GM12878 (cell line): ENCODE measurements at regions not wholly inside any gene's neighbourhood (a gene's known extent, or its start where the extent isn't known, plus 50 kb on each side); places are given as distances from the start of the nearest gene placed in this dataset.

ENCODE experiments used
- ATAC-seq: fragments of 200-7000 bp; cut with Tn5 transposase; 3 replicates; pipeline ENCODE4 v1.9.1; 2020; ENCODE audit warnings: mild to moderate bottlenecking, moderate library complexity
- BruUV-seq: library from RNA; stranded (reverse); fragments of 400-500 nt; replicated peaks from 2 replicates; lab custom pipeline; 2021; lab: Mats Ljungman, UMichigan
- CTCF ChIA-PET: fragments of 300-600 bp; sonication (Branson Sonifier 250); formaldehyde crosslinking; extraction: SDS; loops from one replicate; lab custom pipeline; 2021; ENCODE audit warnings: inconsistent platforms; lab: Yijun Ruan, JAX
- POLR2A ChIA-PET: fragments of 350-600 bp; formaldehyde crosslinking; extraction: SDS; loops from one replicate; lab custom pipeline; 2021; ENCODE audit warnings: inconsistent platforms; lab: Charles Lee
- RAD21 ChIA-PET: fragments of 300-600 bp; sonication (Branson Sonifier 250); formaldehyde crosslinking; loops from one replicate; lab custom pipeline; 2023; ENCODE audit warnings: antibody characterized with exemption; ENCODE audit not compliant: unreplicated experiment; lab: Charles Lee
- SMC1A ChIA-PET: fragments of 300-600 bp; sonication (Branson Sonifier 250); formaldehyde crosslinking; loops from one replicate; lab custom pipeline; 2023; ENCODE audit not compliant: unreplicated experiment, uncharacterized antibody; lab: Charles Lee
- DNase-seq: peaks from one replicate; pipeline ENCODE4 v3.0.0-alpha.2; 2011; ENCODE audit warnings: low read depth, low spot score
- FAIRE-seq: peaks from 3 replicates; lab custom pipeline; 2011; peaks lifted over from hg19 to GRCh38; lab: Jason Lieb, UNC
- H2AFZ ChIP-seq: 2 replicates; pipeline ENCODE4 v1.6.0; 2011; ENCODE audit warnings: low read depth, low read length, control low read depth; ENCODE audit not compliant: control insufficient read depth
- H3K27ac ChIP-seq: 2 replicates; pipeline ENCODE4 v1.5.1; 2011; ENCODE audit warnings: control low read depth; ENCODE audit not compliant: control insufficient read depth, insufficient read depth
- H3K27me3 ChIP-seq, 2 experiments: replicated peaks in 1 of 2; 2 replicates each; pipeline versions ENCODE4 v1.6.0 to v1.6.1; 2011; ENCODE audit warnings: low read length in 1 of 2; ENCODE audit not compliant: control insufficient read depth in 2 of 2, insufficient read depth in 2 of 2
- H3K36me3 ChIP-seq, 2 experiments: 2 replicates each; pipeline ENCODE4 v1.5.1; 2011; ENCODE audit warnings: low read length in 1 of 2; ENCODE audit not compliant: control insufficient read depth in 2 of 2, insufficient read depth in 2 of 2
- H3K4me1 ChIP-seq: 2 replicates; pipeline ENCODE4 v1.6.1; 2011; ENCODE audit warnings: mild to moderate bottlenecking, low read length, moderate library complexity, mixed read lengths; ENCODE audit not compliant: control insufficient read depth, insufficient read depth
- H3K4me2 ChIP-seq: 2 replicates; pipeline ENCODE4 v1.6.0; 2011; ENCODE audit warnings: control low read depth; ENCODE audit not compliant: control insufficient read depth, insufficient read depth
- H3K4me3 ChIP-seq: fragments of 200-600 bp; sonication (generic); 2 replicates; pipeline ENCODE4 v1.5.1; 2016
- H3K79me2 ChIP-seq: 2 replicates; pipeline ENCODE4 v1.6.0; 2011; ENCODE audit warnings: low read length; ENCODE audit not compliant: control insufficient read depth, insufficient read depth
- H3K9ac ChIP-seq: 2 replicates; pipeline ENCODE4 v1.8.0; 2011; ENCODE audit warnings: low read length, control low read depth, mixed read lengths; ENCODE audit not compliant: control insufficient read depth, insufficient read depth
- H3K9me3 ChIP-seq: replicated peaks from 3 replicates; pipeline ENCODE4 v1.5.1; 2011; ENCODE audit warnings: mild to moderate bottlenecking, low read length; ENCODE audit not compliant: control insufficient read depth, insufficient read depth
- H4K20me1 ChIP-seq: 2 replicates; pipeline ENCODE4 v1.6.0; 2011; ENCODE audit not compliant: control insufficient read depth, insufficient read depth
- BACH1 ChIP-seq: fragments of 450-650 bp; IDR thresholded peaks from 2 replicates; pipeline ENCODE4 v1.6.1; 2017; ENCODE audit warnings: mild to moderate bottlenecking, borderline replicate concordance
- CREM ChIP-seq: IDR thresholded peaks from 2 replicates; pipeline ENCODE4 v1.6.1; 2014; ENCODE audit warnings: antibody characterized with exemption, low read depth
- IKZF1 ChIP-seq: fragments of 450-650 bp; conservative IDR thresholded peaks from 2 replicates; pipeline ENCODE4 v1.6.1; 2017; ENCODE audit warnings: antibody characterized with exemption, mild to moderate bottlenecking
- RAD51 ChIP-seq: fragments of 450-650 bp; IDR thresholded peaks from 2 replicates; pipeline ENCODE4 v1.6.1; 2016; ENCODE audit warnings: moderate library complexity, mild to moderate bottlenecking, inconsistent platforms
- SUPT20H ChIP-seq: IDR thresholded peaks from 2 replicates; pipeline ENCODE4 v1.6.1; 2011; ENCODE audit warnings: low read depth, mild to moderate bottlenecking, low read length, moderate library complexity, borderline replicate concordance; ENCODE audit not compliant: control insufficient read depth
- WGBS: methylation state at CpG from one replicate; pipeline ENCODE4 v1.1.6; 2016; ENCODE audit warnings: low lambda C conversion rate; ENCODE audit not compliant: insufficient replicate concordance, insufficient coverage; ENCODE audit errors: missing lambda C conversion rate; 5-methylcytosine and 5-hydroxymethylcytosine counted together
- in situ Hi-C: fragments of 300-500 bp; cut with MboI; formaldehyde crosslinking; loops from 9 replicates; pipeline ENCODE4 v1.14.3; 2018; ENCODE audit warnings: mixed read lengths
- intact Hi-C: fragments of 100-400 bp; cut with micrococcal nuclease; formaldehyde crosslinking; loops from one replicate; pipeline ENCODE4 v1.14.2; 2022; ENCODE audit not compliant: unreplicated experiment
- TF ChIP-seq, protein P1 (sequence below): fragments of 450-650 bp; conservative IDR thresholded peaks from 2 replicates; pipeline ENCODE4 v1.6.1; 2017; ENCODE audit warnings: mild to moderate bottlenecking, moderate library complexity
- TF ChIP-seq, protein P2 (sequence below): fragments of 450-650 bp; IDR thresholded peaks from 2 replicates; pipeline ENCODE4 v1.6.1; 2017; ENCODE audit warnings: mild to moderate bottlenecking, moderate library complexity

GRCh38 chr18:2482706-2483475 lies 88.4 kb downstream of the METTL4 start:
- no peaks in the 10 kb centered on the region for H3K4me1 ChIP-seq
- no peaks in the 10 kb centered on the region for H3K79me2 ChIP-seq
- WGBS, result 60% methylated on average over 2 of the region's 2 CpGs
- H3K27me3 ChIP-seq, result no peaks in the 10 kb centered on the region
- in situ Hi-C loops (no loop called here), intact Hi-C loops (no loop called here)
- no peaks in the 10 kb centered on the region for H3K9me3 ChIP-seq
- H3K4me2 ChIP-seq, result no peak overlapping the region
- H3K27ac ChIP-seq, result no peak overlapping the region
- no peak overlapping the region for H3K4me3 ChIP-seq
- no peak for FAIRE-seq
- SMC1A ChIA-PET, result interaction anchor here (1.1 to 1.2 kb wide), 2 partner anchors 9 to 24 kb away, joined by 3 to 4 read pairs; no protein-coding TSS in a partner anchor
- no peak for DNase-seq
- H3K9ac ChIP-seq, result no peak overlapping the region
- RAD21 ChIA-PET, result no interaction called here
- TF ChIP-seq SUPT20H, result no peak
- no peak for TF ChIP-seq RAD51
- no peak for TF ChIP-seq BACH1
- TF ChIP-seq, protein P1, sequence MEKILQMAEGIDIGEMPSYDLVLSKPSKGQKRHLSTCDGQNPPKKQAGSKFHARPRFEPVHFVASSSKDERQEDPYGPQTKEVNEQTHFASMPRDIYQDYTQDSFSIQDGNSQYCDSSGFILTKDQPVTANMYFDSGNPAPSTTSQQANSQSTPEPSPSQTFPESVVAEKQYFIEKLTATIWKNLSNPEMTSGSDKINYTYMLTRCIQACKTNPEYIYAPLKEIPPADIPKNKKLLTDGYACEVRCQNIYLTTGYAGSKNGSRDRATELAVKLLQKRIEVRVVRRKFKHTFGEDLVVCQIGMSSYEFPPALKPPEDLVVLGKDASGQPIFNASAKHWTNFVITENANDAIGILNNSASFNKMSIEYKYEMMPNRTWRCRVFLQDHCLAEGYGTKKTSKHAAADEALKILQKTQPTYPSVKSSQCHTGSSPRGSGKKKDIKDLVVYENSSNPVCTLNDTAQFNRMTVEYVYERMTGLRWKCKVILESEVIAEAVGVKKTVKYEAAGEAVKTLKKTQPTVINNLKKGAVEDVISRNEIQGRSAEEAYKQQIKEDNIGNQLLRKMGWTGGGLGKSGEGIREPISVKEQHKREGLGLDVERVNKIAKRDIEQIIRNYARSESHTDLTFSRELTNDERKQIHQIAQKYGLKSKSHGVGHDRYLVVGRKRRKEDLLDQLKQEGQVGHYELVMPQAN, result no peak
- TF ChIP-seq IKZF1, result no peak
- TF ChIP-seq, protein P2, sequence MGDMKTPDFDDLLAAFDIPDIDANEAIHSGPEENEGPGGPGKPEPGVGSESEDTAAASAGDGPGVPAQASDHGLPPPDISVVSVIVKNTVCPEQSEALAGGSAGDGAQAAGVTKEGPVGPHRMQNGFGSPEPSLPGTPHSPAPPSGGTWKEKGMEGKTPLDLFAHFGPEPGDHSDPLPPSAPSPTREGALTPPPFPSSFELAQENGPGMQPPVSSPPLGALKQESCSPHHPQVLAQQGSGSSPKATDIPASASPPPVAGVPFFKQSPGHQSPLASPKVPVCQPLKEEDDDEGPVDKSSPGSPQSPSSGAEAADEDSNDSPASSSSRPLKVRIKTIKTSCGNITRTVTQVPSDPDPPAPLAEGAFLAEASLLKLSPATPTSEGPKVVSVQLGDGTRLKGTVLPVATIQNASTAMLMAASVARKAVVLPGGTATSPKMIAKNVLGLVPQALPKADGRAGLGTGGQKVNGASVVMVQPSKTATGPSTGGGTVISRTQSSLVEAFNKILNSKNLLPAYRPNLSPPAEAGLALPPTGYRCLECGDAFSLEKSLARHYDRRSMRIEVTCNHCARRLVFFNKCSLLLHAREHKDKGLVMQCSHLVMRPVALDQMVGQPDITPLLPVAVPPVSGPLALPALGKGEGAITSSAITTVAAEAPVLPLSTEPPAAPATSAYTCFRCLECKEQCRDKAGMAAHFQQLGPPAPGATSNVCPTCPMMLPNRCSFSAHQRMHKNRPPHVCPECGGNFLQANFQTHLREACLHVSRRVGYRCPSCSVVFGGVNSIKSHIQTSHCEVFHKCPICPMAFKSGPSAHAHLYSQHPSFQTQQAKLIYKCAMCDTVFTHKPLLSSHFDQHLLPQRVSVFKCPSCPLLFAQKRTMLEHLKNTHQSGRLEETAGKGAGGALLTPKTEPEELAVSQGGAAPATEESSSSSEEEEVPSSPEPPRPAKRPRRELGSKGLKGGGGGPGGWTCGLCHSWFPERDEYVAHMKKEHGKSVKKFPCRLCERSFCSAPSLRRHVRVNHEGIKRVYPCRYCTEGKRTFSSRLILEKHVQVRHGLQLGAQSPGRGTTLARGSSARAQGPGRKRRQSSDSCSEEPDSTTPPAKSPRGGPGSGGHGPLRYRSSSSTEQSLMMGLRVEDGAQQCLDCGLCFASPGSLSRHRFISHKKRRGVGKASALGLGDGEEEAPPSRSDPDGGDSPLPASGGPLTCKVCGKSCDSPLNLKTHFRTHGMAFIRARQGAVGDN, result no peak
- no peak for TF ChIP-seq CREM
- H4K20me1 ChIP-seq, result no peaks in the 10 kb centered on the region
- no peak overlapping the region for H2AFZ ChIP-seq
- no TSS peak for BruUV-seq
- CTCF ChIA-PET, result interaction anchor here (1.0 kb wide), 1 partner anchor 17 kb away, joined by 3 read pairs; no protein-coding TSS in a partner anchor
- POLR2A ChIA-PET, result no interaction called here
- H3K36me3 ChIP-seq, result no peaks in the 10 kb centered on the region
- no peak for ATAC-seq
